ENCODE measurements at regions not wholly inside any gene's neighbourhood (a gene's known extent, or its start where the extent isn't known, plus 50 kb on each side); places are given as distances from the start of the nearest gene placed in this dataset.

DNA sequence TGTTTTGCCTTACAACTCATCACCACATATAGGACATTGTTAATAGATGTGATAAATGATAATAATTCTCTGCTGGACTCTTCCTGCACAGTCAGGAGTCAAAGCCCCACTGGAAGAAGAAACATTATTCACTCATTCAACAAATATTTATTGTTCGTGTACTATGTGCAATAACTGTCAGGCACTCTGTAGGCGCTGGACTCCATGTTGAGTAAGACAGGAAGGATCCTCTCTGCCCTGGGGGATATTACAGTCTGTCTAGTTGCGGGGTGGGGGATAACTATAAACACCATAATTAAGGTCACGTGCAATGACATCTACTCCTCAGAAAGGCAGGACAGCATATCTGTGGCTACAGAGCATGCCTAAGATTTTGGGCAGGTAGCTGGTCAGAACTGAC is 281.1 kb downstream of the FAT3 start:
- Histone ChIP-seq H3K9ac (ENCODE audit: insufficient read depth, low read length) (no peak overlapping the region), H3K9me3 (ENCODE audit: control insufficient read depth, insufficient read depth, low read depth, low read length) (no peaks in the 10 kb centered on the region), H3K4me1 (ENCODE audit: control insufficient read depth, extremely low read depth, insufficient read depth, low read length) (no peaks in the 10 kb centered on the region), H3K27ac (ENCODE audit: insufficient read depth, low read length) (no peak overlapping the region), H4K20me1 (ENCODE audit: control insufficient read depth, extremely low read depth, insufficient read depth, low read length) (no peaks in the 10 kb centered on the region), H3K4me2 (ENCODE audit: extremely low read depth, insufficient read depth, low read length) (no peak overlapping the region), H3K4me3 (replicated peaks in 1 of 4; ENCODE audit: control extremely low read depth in 1 of 4, insufficient read depth in 1 of 4, low read depth in 3 of 4, low read length in 4 of 4) (no peak overlapping the region), H3K79me2 (ENCODE audit: control insufficient read depth, insufficient read depth, low read length) (no peaks in the 10 kb centered on the region), H3K27me3 (ENCODE audit: control insufficient read depth, insufficient read depth, low read length) (no peaks in the 10 kb centered on the region), H3K36me3 (ENCODE audit: control insufficient read depth, insufficient read depth, low read length) (no peaks in the 10 kb centered on the region), H2AFZ (ENCODE audit: low read length) (no peak overlapping the region)
- TF ChIP-seq, protein P1, sequence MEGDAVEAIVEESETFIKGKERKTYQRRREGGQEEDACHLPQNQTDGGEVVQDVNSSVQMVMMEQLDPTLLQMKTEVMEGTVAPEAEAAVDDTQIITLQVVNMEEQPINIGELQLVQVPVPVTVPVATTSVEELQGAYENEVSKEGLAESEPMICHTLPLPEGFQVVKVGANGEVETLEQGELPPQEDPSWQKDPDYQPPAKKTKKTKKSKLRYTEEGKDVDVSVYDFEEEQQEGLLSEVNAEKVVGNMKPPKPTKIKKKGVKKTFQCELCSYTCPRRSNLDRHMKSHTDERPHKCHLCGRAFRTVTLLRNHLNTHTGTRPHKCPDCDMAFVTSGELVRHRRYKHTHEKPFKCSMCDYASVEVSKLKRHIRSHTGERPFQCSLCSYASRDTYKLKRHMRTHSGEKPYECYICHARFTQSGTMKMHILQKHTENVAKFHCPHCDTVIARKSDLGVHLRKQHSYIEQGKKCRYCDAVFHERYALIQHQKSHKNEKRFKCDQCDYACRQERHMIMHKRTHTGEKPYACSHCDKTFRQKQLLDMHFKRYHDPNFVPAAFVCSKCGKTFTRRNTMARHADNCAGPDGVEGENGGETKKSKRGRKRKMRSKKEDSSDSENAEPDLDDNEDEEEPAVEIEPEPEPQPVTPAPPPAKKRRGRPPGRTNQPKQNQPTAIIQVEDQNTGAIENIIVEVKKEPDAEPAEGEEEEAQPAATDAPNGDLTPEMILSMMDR (conservative IDR thresholded peaks at IDR 0.05 in 1 of 2, IDR thresholded peaks at IDR 0.05 in 1 of 2; ENCODE audit: low read depth in 1 of 2, low read length in 2 of 2) = no peak
- no peak for TF ChIP-seq EZH2 (IDR thresholded peaks at IDR 0.05; ENCODE audit: low read length, missing control alignments)
- no peak for DNase-seq (ENCODE audit: low read depth in 2 of 2)

DNA sequence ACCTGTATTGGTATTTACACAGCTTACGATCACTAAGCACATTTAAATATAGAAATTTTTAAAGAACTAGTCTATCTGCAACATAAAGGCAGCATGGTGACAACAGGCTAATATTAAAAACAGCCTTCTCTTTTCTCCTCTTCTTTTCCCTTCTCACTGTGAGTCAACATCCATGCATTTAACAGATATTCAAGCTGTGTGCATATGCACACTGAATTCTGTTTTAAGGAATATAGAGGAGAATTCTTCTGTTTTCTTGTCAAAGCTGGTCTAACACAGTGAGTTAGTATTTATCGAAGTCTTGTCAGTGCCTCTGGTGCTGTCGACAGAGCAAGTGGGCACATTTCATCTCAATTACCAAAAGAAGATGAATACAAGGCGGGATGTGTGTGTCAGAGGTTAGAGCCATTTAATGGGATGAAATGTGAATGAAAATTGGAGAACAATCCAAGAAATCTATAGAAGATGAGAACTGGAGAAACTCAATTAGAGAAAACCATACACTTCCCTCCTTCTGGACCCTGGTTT is 282.3 kb downstream of the FAT3 start:
- Histone ChIP-seq H3K27me3 (ENCODE audit: control insufficient read depth, insufficient read depth, low read length) (no peaks in the 10 kb centered on the region), H3K4me3 (replicated peaks in 1 of 4; ENCODE audit: control extremely low read depth in 1 of 4, insufficient read depth in 1 of 4, low read depth in 3 of 4, low read length in 4 of 4) (no peak overlapping the region), H3K79me2 (ENCODE audit: control insufficient read depth, insufficient read depth, low read length) (no peaks in the 10 kb centered on the region), H3K9ac (ENCODE audit: insufficient read depth, low read length) (no peak overlapping the region), H3K4me2 (ENCODE audit: extremely low read depth, insufficient read depth, low read length) (no peak overlapping the region), H3K9me3 (ENCODE audit: control insufficient read depth, insufficient read depth, low read depth, low read length) (no peaks in the 10 kb centered on the region), H4K20me1 (ENCODE audit: control insufficient read depth, extremely low read depth, insufficient read depth, low read length) (no peaks in the 10 kb centered on the region), H2AFZ (ENCODE audit: low read length) (no peak overlapping the region), H3K27ac (ENCODE audit: insufficient read depth, low read length) (no peak overlapping the region), H3K36me3 (ENCODE audit: control insufficient read depth, insufficient read depth, low read length) (no peaks in the 10 kb centered on the region), H3K4me1 (ENCODE audit: control insufficient read depth, extremely low read depth, insufficient read depth, low read length) (no peaks in the 10 kb centered on the region)
- no peak for DNase-seq (ENCODE audit: low read depth in 2 of 2)
- TF ChIP-seq, protein P1 (conservative IDR thresholded peaks at IDR 0.05 in 1 of 2, IDR thresholded peaks at IDR 0.05 in 1 of 2; ENCODE audit: low read depth in 1 of 2, low read length in 2 of 2) = no peak
- no peak for TF ChIP-seq EZH2 (IDR thresholded peaks at IDR 0.05; ENCODE audit: low read length, missing control alignments)

DNA sequence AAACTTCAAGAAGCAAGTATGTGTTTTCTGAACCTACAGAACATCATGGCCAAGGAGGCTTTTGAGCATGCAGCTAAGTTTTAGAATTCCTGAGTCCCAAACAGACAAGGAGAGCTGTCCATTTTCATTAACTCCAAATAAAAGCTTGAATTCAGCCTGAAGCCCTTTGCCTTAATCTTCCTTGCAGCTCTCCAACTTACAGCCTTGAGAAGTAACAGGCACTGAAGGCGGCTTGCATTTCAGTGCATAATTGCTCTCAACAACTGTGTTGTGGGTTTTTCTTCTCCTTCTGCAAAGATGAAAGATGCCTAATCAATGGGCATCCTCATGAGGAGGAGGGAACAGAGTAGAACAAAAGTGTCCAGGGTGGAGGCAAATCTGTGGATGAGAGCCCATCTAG is 286.0 kb downstream of the FAT3 start:
- no peak for DNase-seq (ENCODE audit: low read depth in 2 of 2)
- Histone ChIP-seq H3K36me3 (ENCODE audit: control insufficient read depth, insufficient read depth, low read length) (no peaks in the 10 kb centered on the region), H3K9ac (ENCODE audit: insufficient read depth, low read length) (no peak overlapping the region), H3K79me2 (ENCODE audit: control insufficient read depth, insufficient read depth, low read length) (no peaks in the 10 kb centered on the region), H3K27me3 (ENCODE audit: control insufficient read depth, insufficient read depth, low read length) (no peaks in the 10 kb centered on the region), H3K9me3 (ENCODE audit: control insufficient read depth, insufficient read depth, low read depth, low read length) (no peaks in the 10 kb centered on the region), H3K27ac (ENCODE audit: insufficient read depth, low read length) (no peak overlapping the region), H2AFZ (ENCODE audit: low read length) (no peak overlapping the region), H3K4me3 (replicated peaks in 1 of 4; ENCODE audit: control extremely low read depth in 1 of 4, insufficient read depth in 1 of 4, low read depth in 3 of 4, low read length in 4 of 4) (no peak overlapping the region), H4K20me1 (ENCODE audit: control insufficient read depth, extremely low read depth, insufficient read depth, low read length) (no peaks in the 10 kb centered on the region), H3K4me2 (ENCODE audit: extremely low read depth, insufficient read depth, low read length) (no peak overlapping the region), H3K4me1 (ENCODE audit: control insufficient read depth, extremely low read depth, insufficient read depth, low read length) (no peaks in the 10 kb centered on the region)
- TF ChIP-seq, protein P1 (conservative IDR thresholded peaks at IDR 0.05 in 1 of 2, IDR thresholded peaks at IDR 0.05 in 1 of 2; ENCODE audit: low read depth in 1 of 2, low read length in 2 of 2) = no peak
- no peak for TF ChIP-seq EZH2 (IDR thresholded peaks at IDR 0.05; ENCODE audit: low read length, missing control alignments)
